H1 (cell line): ENCODE measurements at regions not wholly inside any gene's neighbourhood (a gene's known extent, or its start where the extent isn't known, plus 50 kb on each side); places are given as distances from the start of the nearest gene placed in this dataset.

Experiments
- CTCF ChIA-PET: fragments of 300-600 bp; sonication (Branson Sonifier 250); formaldehyde crosslinking; loops from one replicate; lab custom pipeline; 2021; ENCODE audit not compliant: partially characterized antibody; lab: Charles Lee
- POLR2A ChIA-PET: fragments of 300-600 bp; sonication (Branson Sonifier 250); formaldehyde crosslinking; loops from one replicate; lab custom pipeline; 2021; ENCODE audit warnings: inconsistent platforms; ENCODE audit not compliant: partially characterized antibody; lab: Charles Lee
- DNase-seq, 2 experiments: peaks; one replicate each; pipeline versions ENCODE4 v3.0.0 to v3.0.0-alpha.2; 2010 to 2022; ENCODE audit warnings: low spot score in 2 of 2, low read depth in 1 of 2, mixed read lengths in 1 of 2
- FAIRE-seq: peaks from 2 replicates; lab custom pipeline; 2011; peaks lifted over from hg19 to GRCh38; lab: Jason Lieb, UNC
- H2AFZ ChIP-seq: 2 replicates; pipeline ENCODE4 v1.8.1; 2012; ENCODE audit warnings: low read length, inconsistent platforms
- H2AK5ac ChIP-seq: 2 replicates; pipeline ENCODE4 v1.6.1; 2013; ENCODE audit warnings: low read depth, low read length
- H2BK120ac ChIP-seq: replicated peaks from 2 replicates; pipeline ENCODE3; 2013; ENCODE audit warnings: low read depth, low read length, inconsistent platforms
- H2BK12ac ChIP-seq: 2 replicates; pipeline ENCODE4 v1.6.1; 2013; ENCODE audit warnings: low read depth, low read length
- H2BK15ac ChIP-seq: 2 replicates; pipeline ENCODE4 v1.6.1; 2013; ENCODE audit warnings: low read length
- H2BK20ac ChIP-seq: 2 replicates; pipeline ENCODE4 v1.6.1; 2013; ENCODE audit warnings: low read length
- H2BK5ac ChIP-seq: 2 replicates; pipeline ENCODE4 v1.6.1; 2013; ENCODE audit warnings: low read depth, low read length
- H3K14ac ChIP-seq: 2 replicates; pipeline ENCODE4 v1.6.1; 2013; ENCODE audit warnings: inconsistent platforms; ENCODE audit not compliant: insufficient read length
- H3K18ac ChIP-seq: 2 replicates; pipeline ENCODE4 v1.6.1; 2013; ENCODE audit warnings: low read length; ENCODE audit errors: extremely low read depth
- H3K23ac ChIP-seq: 2 replicates; pipeline ENCODE4 v1.6.1; 2013; ENCODE audit warnings: inconsistent platforms; ENCODE audit not compliant: insufficient read length
- H3K23me2 ChIP-seq: 2 replicates; pipeline ENCODE4 v1.6.1; 2013; ENCODE audit warnings: low read depth, low read length
- H3K27ac ChIP-seq: 2 replicates; pipeline ENCODE4 v1.6.1; 2011; ENCODE audit warnings: low read depth, low read length, inconsistent platforms
- H3K27me3 ChIP-seq, 4 experiments: replicated peaks in 1 of 4; 1 replicate in 1 of 4; 2 replicates in 3 of 4; pipeline versions ENCODE4 v1.6.1 to v1.8.1; 2011 to 2013; ENCODE audit warnings: low read length in 3 of 4, mild to moderate bottlenecking in 3 of 4, inconsistent platforms in 2 of 4, mixed read lengths in 2 of 4, moderate library complexity in 1 of 4; ENCODE audit not compliant: control insufficient read depth in 3 of 4, insufficient read depth in 3 of 4; ENCODE audit errors: extremely low read depth in 1 of 4
- H3K36me3 ChIP-seq, 4 experiments: 2 replicates each; pipeline versions ENCODE4 v1.6.1 to v1.8.1; 2011 to 2013; ENCODE audit warnings: mild to moderate bottlenecking in 4 of 4, low read length in 3 of 4, moderate library complexity in 2 of 4, control low read depth in 1 of 4, inconsistent platforms in 1 of 4; ENCODE audit not compliant: insufficient read depth in 4 of 4, control insufficient read depth in 2 of 4
- H3K4ac ChIP-seq: replicated peaks from 2 replicates; pipeline ENCODE3; 2013; ENCODE audit warnings: low read length, low read depth, mixed read lengths, inconsistent platforms; ENCODE audit not compliant: insufficient read length
- H3K4me1 ChIP-seq, 4 experiments: replicated peaks in 1 of 4; 1 replicate in 1 of 4; 2 replicates in 3 of 4; pipeline versions ENCODE4 v1.6.1 to v1.8.1; 2011 to 2013; ENCODE audit warnings: low read length in 3 of 4, inconsistent platforms in 2 of 4, mixed read lengths in 1 of 4; ENCODE audit not compliant: insufficient read depth in 4 of 4, control insufficient read depth in 3 of 4
- H3K4me2 ChIP-seq, 2 experiments: 2 replicates each; pipeline versions ENCODE4 v1.6.1 to v1.8.1; 2011 to 2013; ENCODE audit warnings: low read depth in 2 of 2, low read length in 2 of 2, control low read depth in 1 of 2, inconsistent platforms in 1 of 2, mild to moderate bottlenecking in 1 of 2; ENCODE audit not compliant: insufficient read depth in 1 of 2
- H3K4me3 ChIP-seq, 4 experiments: fragments of 200-600, 300-600 bp in 1 of 4; sonication (generic), shearing (Covaris generic), sonication (Bioruptor Twin) in 1 of 4; 2 replicates each; pipeline versions ENCODE4 v1.5.1 to v1.8.1; 2011 to 2016; ENCODE audit warnings: low read length in 4 of 4, low read depth in 3 of 4, control low read depth in 2 of 4, inconsistent platforms in 2 of 4, mild to moderate bottlenecking in 2 of 4, mixed read lengths in 1 of 4, moderate library complexity in 1 of 4; ENCODE audit not compliant: insufficient read depth in 2 of 4; ENCODE audit errors: extremely low read depth in 1 of 4
- H3K56ac ChIP-seq: replicated peaks from 2 replicates; pipeline ENCODE3; 2013; ENCODE audit warnings: low read depth, mild to moderate bottlenecking, mixed read lengths, low read length, inconsistent platforms; ENCODE audit not compliant: insufficient read length
- H3K79me1 ChIP-seq: 2 replicates; pipeline ENCODE4 v1.6.1; 2013; ENCODE audit warnings: low read depth, low read length, control low read depth
- H3K79me2 ChIP-seq, 2 experiments: 2 replicates each; pipeline versions ENCODE4 v1.6.1 to v1.8.1; 2012 to 2013; ENCODE audit warnings: low read length in 2 of 2, mild to moderate bottlenecking in 2 of 2, inconsistent platforms in 1 of 2; ENCODE audit not compliant: insufficient read depth in 2 of 2, control insufficient read depth in 1 of 2
- H3K9ac ChIP-seq, 4 experiments: replicated peaks in 1 of 4; 1 replicate in 1 of 4; 2 replicates in 3 of 4; pipeline versions ENCODE4 v1.6.1 to v1.8.1; 2011 to 2013; ENCODE audit warnings: low read depth in 3 of 4, low read length in 3 of 4, control low read depth in 2 of 4, mild to moderate bottlenecking in 2 of 4, moderate library complexity in 2 of 4, inconsistent platforms in 1 of 4; ENCODE audit errors: extremely low read depth in 1 of 4
- H3K9me3 ChIP-seq, 2 experiments: 2 replicates each; pipeline versions ENCODE4 v1.6.1 to v1.8.1; 2012 to 2013; ENCODE audit warnings: mild to moderate bottlenecking in 2 of 2, moderate library complexity in 2 of 2, control low read depth in 1 of 2, inconsistent platforms in 1 of 2, low read depth in 1 of 2, low read length in 1 of 2, mixed read lengths in 1 of 2; ENCODE audit not compliant: insufficient read depth in 2 of 2
- H4K20me1 ChIP-seq, 2 experiments: replicated peaks in 1 of 2; 2 replicates each; pipeline versions ENCODE3 to v1.8.1; 2011 to 2013; ENCODE audit warnings: inconsistent platforms in 2 of 2, low read length in 2 of 2, mild to moderate bottlenecking in 1 of 2; ENCODE audit not compliant: insufficient read depth in 2 of 2, control insufficient read depth in 1 of 2
- H4K5ac ChIP-seq: 2 replicates; pipeline ENCODE4 v1.6.1; 2013; ENCODE audit warnings: low read length, low read depth, mixed read lengths, inconsistent platforms; ENCODE audit not compliant: insufficient read length
- H4K8ac ChIP-seq: 2 replicates; pipeline ENCODE4 v1.8.0; 2013; ENCODE audit warnings: mild to moderate bottlenecking, moderate library complexity, low read length, inconsistent platforms; ENCODE audit not compliant: insufficient read depth; ENCODE audit errors: extremely low read depth
- H4K91ac ChIP-seq: replicated peaks from 2 replicates; pipeline ENCODE3; 2013; ENCODE audit warnings: low read length, mixed read lengths, inconsistent platforms; ENCODE audit not compliant: insufficient read length
- ATF2 ChIP-seq: IDR thresholded peaks from 2 replicates; pipeline ENCODE4 v1.6.1; 2012; ENCODE audit warnings: low read length, inconsistent platforms
- CHD2 ChIP-seq: IDR thresholded peaks from 2 replicates; pipeline ENCODE4 v1.6.1; 2012; ENCODE audit warnings: low read length, improper control_type of control experiment
- HDAC6 ChIP-seq: IDR thresholded peaks from one replicate; pipeline ENCODE4 v1.7.1; 2012; ENCODE audit warnings: low read depth, mild to moderate bottlenecking, inconsistent platforms, low read length, moderate library complexity
- MAX ChIP-seq: IDR thresholded peaks from 2 replicates; pipeline ENCODE4 v1.6.1; 2012; ENCODE audit warnings: inconsistent platforms
- SP2 ChIP-seq: IDR thresholded peaks from 2 replicates; pipeline ENCODE4 v1.6.1; 2012; ENCODE audit warnings: mild to moderate bottlenecking, low read length, inconsistent platforms
- WGBS, 2 experiments: shearing (Covaris generic) in 1 of 2; methylation state at CpG; one replicate each; pipeline versions ENCODE4 v1.1.6 to v1.1.7; 2013 to 2015; ENCODE audit warnings: low lambda C conversion rate in 2 of 2, mixed read lengths in 2 of 2, inconsistent platforms in 1 of 2, low coverage in 1 of 2, missing lambda C conversion rate in 1 of 2; ENCODE audit not compliant: insufficient replicate concordance in 2 of 2, insufficient coverage in 1 of 2, insufficient read length in 1 of 2; ENCODE audit errors: extremely low coverage in 1 of 2, missing lambda C conversion rate in 1 of 2; 5-methylcytosine and 5-hydroxymethylcytosine counted together

- Histone ChIP-seq H2BK20ac (no peak overlapping the region), H3K36me3 (no peaks in the 10 kb centered on the region), H3K79me2 (no peaks in the 10 kb centered on the region), H2BK120ac (no peak overlapping the region), H3K9me3 (no peaks in the 10 kb centered on the region), H2BK15ac (no peak overlapping the region), H2AK5ac (no peak overlapping the region), H3K27ac (no peak overlapping the region), H3K4me2 (no peak overlapping the region), H3K4me3 (no peak overlapping the region), H4K20me1 (no peaks in the 10 kb centered on the region), H3K9ac (no peak overlapping the region), H3K23me2 (no peaks in the 10 kb centered on the region), H3K56ac (no peak overlapping the region), H2BK5ac (no peak overlapping the region), H3K14ac (no peak overlapping the region), H3K18ac (no peak overlapping the region)
- DNase-seq: no peak
- peak; percentile 39 for FAIRE-seq
- 91% methylated on average over 2 of the region's 2 CpGs; no CpG with 5 or more reads in 1 of the 2 experiments for WGBS, 2 experiments
- no peak for TF ChIP-seq ATF2
- TF ChIP-seq MAX: no peak
- TF ChIP-seq HDAC6: no peak
- TF ChIP-seq CHD2: no peak
- TF ChIP-seq SP2: no peak
- TF ChIP-seq, all 59 proteins: peak for 0
- Histone ChIP-seq H3K23ac (no peak overlapping the region), H2BK12ac (no peak overlapping the region), H4K8ac (no peak overlapping the region), H4K91ac (no peak overlapping the region), H2AFZ (no peak overlapping the region), H3K4ac (no peak overlapping the region), H4K5ac (no peak overlapping the region), H3K27me3 (no peaks in the 10 kb centered on the region), H3K4me1 (peaks cover 2 to 7% (median 4%) of the 10 kb centered on the region in 4 experiments; a peak in 4 of 7 replicates), H3K79me1 (no peaks in the 10 kb centered on the region)
- ChIA-PET POLR2A (interaction anchor here (0.8 kb wide), 1 partner anchor 10 kb away, joined by 4 read pairs; no protein-coding TSS in a partner anchor), CTCF (interaction anchor here (1.2 kb wide), 1 partner anchor 19 kb away, joined by 6 read pairs; no protein-coding TSS in a partner anchor)
Measured at GRCh38 chr9:111236332-111236731, 93.7 kb downstream of the OR2K2 start.
